Fibroblast of lung (primary cell): ENCODE measurements at regions not wholly inside any gene's neighbourhood (a gene's known extent, or its start where the extent isn't known, plus 50 kb on each side); places are given as distances from the start of the nearest gene placed in this dataset.

Experiments used
- DNase-seq, 2 donors: peaks; one replicate each; pipeline versions ENCODE4 v3.0.0 to v3.0.0-alpha.2; 2010; ENCODE audit warnings: low read depth in 2 of 2
- H2AFZ ChIP-seq: 2 replicates; pipeline ENCODE4 v1.5.1; 2012; ENCODE audit warnings: low read length, control low read depth, inconsistent platforms
- H3K27ac ChIP-seq: 2 replicates; pipeline ENCODE4 v1.5.1; 2011; ENCODE audit warnings: low read length, control low read depth; ENCODE audit not compliant: insufficient read depth
- H3K27me3 ChIP-seq: 2 replicates; pipeline ENCODE4 v1.5.1; 2011; ENCODE audit warnings: mild to moderate bottlenecking, low read length; ENCODE audit not compliant: control insufficient read depth, insufficient read depth
- H3K36me3 ChIP-seq: 2 replicates; pipeline ENCODE4 v1.5.1; 2011; ENCODE audit warnings: low read length; ENCODE audit not compliant: control insufficient read depth, insufficient read depth
- H3K4me1 ChIP-seq: 2 replicates; pipeline ENCODE4 v1.5.1; 2011; ENCODE audit warnings: low read length; ENCODE audit not compliant: control insufficient read depth, insufficient read depth; ENCODE audit errors: extremely low read depth
- H3K4me2 ChIP-seq: 2 replicates; pipeline ENCODE4 v1.5.1; 2011; ENCODE audit warnings: low read length, control low read depth; ENCODE audit not compliant: insufficient read depth; ENCODE audit errors: extremely low read depth
- H3K4me3 ChIP-seq, 4 experiments: fragments of 200-600 bp in 1 of 4; sonication (generic) in 1 of 4; replicated peaks in 1 of 4; 2 replicates each; pipeline ENCODE4 v1.5.1; 2011 to 2016; ENCODE audit warnings: low read length in 4 of 4, low read depth in 3 of 4, mild to moderate bottlenecking in 3 of 4, control low read depth in 2 of 4, inconsistent platforms in 1 of 4, mixed read lengths in 1 of 4; ENCODE audit not compliant: insufficient read depth in 1 of 4; ENCODE audit errors: control extremely low read depth in 1 of 4
- H3K79me2 ChIP-seq: 2 replicates; pipeline ENCODE4 v1.5.1; 2012; ENCODE audit warnings: mild to moderate bottlenecking, low read length, inconsistent platforms; ENCODE audit not compliant: control insufficient read depth, insufficient read depth
- H3K9ac ChIP-seq: 2 replicates; pipeline ENCODE4 v1.5.1; 2011; ENCODE audit warnings: mild to moderate bottlenecking, low read length, control low read depth; ENCODE audit not compliant: insufficient read depth
- H3K9me3 ChIP-seq: 2 replicates; pipeline ENCODE4 v1.5.1; 2012; ENCODE audit warnings: low read depth, low read length; ENCODE audit not compliant: control insufficient read depth, insufficient read depth
- H4K20me1 ChIP-seq: 2 replicates; pipeline ENCODE4 v1.5.1; 2011; ENCODE audit warnings: low read length; ENCODE audit not compliant: control insufficient read depth, insufficient read depth; ENCODE audit errors: extremely low read depth
- CTCF ChIP-seq, 2 donors: IDR thresholded peaks in 1 of 2; conservative IDR thresholded peaks in 1 of 2; 1 replicate in 1 of 2; 2 replicates in 1 of 2; pipeline ENCODE4 v1.5.1; 2011 to 2012; ENCODE audit warnings: low read length in 2 of 2, control low read depth in 1 of 2, inconsistent platforms in 1 of 2, low read depth in 1 of 2, mild to moderate bottlenecking in 1 of 2
- EZH2 ChIP-seq: IDR thresholded peaks from 2 replicates; pipeline ENCODE4 v1.5.1; 2012; ENCODE audit warnings: low read length, control low read depth, mild to moderate bottlenecking; ENCODE audit errors: missing control alignments

GRCh38 chr15:47917881-47918280 is 200.6 kb downstream of the SEMA6D start:
- H3K27me3 ChIP-seq: no peaks in the 10 kb centered on the region
- H3K36me3 ChIP-seq: no peaks in the 10 kb centered on the region
- TF ChIP-seq CTCF (conservative IDR thresholded peaks at IDR 0.05 in 1 of 2, IDR thresholded peaks at IDR 0.05 in 1 of 2; ENCODE audit: low read depth in 1 of 2, low read length in 2 of 2): no peak
- no peak for TF ChIP-seq EZH2
- no peaks in the 10 kb centered on the region for H3K9me3 ChIP-seq
- no peaks in the 10 kb centered on the region for H4K20me1 ChIP-seq
- no peaks in the 10 kb centered on the region for H3K79me2 ChIP-seq
- H3K4me2 ChIP-seq: no peak overlapping the region
- H3K4me3 ChIP-seq: no peak overlapping the region
- H3K4me1 ChIP-seq: no peaks in the 10 kb centered on the region
- no peak overlapping the region for H3K27ac ChIP-seq
- H2AFZ ChIP-seq: no peak overlapping the region
- H3K9ac ChIP-seq: no peak overlapping the region
- DNase-seq: no peak

DNA sequence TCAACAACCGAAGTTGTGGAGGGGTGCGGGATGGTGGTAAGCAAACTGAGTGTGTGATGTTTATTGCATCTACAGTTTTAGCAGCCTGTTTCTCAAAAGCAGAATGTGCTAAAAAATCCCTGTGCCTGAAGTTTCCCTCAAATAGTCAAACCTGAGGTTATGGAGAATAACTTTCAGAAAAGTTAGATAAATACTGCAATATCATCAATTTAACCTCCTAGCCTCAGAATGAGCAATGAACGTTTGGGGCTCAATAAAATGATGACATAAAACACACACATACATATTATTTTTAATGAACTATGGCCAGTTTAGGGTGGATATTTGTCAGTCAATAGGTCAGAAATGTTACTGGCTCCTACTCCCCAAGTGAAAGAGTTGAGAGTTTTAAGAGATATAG is 201.6 kb downstream of the SEMA6D start:
- Histone ChIP-seq H3K27me3 (no peaks in the 10 kb centered on the region), H3K4me1 (no peaks in the 10 kb centered on the region), H4K20me1 (no peaks in the 10 kb centered on the region), H3K4me2 (no peak overlapping the region), H3K9me3 (no peaks in the 10 kb centered on the region), H3K9ac (no peak overlapping the region), H3K36me3 (no peaks in the 10 kb centered on the region), H3K79me2 (no peaks in the 10 kb centered on the region), H3K4me3 (no peak overlapping the region), H3K27ac (no peak overlapping the region), H2AFZ (no peak overlapping the region)
- DNase-seq: no peak
- TF ChIP-seq EZH2: no peak
- TF ChIP-seq CTCF (conservative IDR thresholded peaks at IDR 0.05 in 1 of 2, IDR thresholded peaks at IDR 0.05 in 1 of 2; ENCODE audit: low read depth in 1 of 2, low read length in 2 of 2): no peak

DNA sequence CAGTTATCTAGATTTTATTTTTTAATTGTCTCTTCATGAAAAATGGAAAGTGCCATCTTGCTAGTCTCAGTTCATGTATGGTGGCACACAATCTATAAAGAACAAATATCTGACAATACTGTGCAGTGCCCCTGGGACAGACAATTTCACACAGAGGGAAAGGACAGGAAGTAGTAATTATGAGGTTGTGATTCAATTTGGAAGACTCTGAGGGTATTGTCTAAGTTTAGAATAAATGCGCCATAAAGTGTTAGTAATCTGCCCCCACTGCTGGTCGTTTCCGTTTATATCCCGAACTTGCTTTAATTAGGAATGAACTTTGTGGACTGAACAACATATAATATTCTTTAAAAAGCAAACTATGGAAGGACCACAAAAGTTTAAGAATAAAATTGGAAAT is 196.4 kb upstream of the SLC24A5 start:
- H3K9me3 ChIP-seq: no peaks in the 10 kb centered on the region
- TF ChIP-seq EZH2: no peak
- no peak for TF ChIP-seq CTCF (conservative IDR thresholded peaks at IDR 0.05 in 1 of 2, IDR thresholded peaks at IDR 0.05 in 1 of 2; ENCODE audit: low read depth in 1 of 2, low read length in 2 of 2)

More for the DNA sequence above, 196.4 kb upstream of the SLC24A5 start:
- Histone ChIP-seq H3K9ac (no peak overlapping the region), H3K27ac (no peak overlapping the region), H3K4me1 (no peaks in the 10 kb centered on the region), H4K20me1 (no peaks in the 10 kb centered on the region), H3K4me2 (no peak overlapping the region), H3K79me2 (no peaks in the 10 kb centered on the region), H3K4me3 (no peak overlapping the region), H2AFZ (no peak overlapping the region), H3K36me3 (no peaks in the 10 kb centered on the region), H3K27me3 (no peaks in the 10 kb centered on the region)
- DNase-seq: no peak
